WTC11 (cell line): ENCODE measurements at regions not wholly inside any gene's neighbourhood (a gene's known extent, or its start where the extent isn't known, plus 50 kb on each side); places are given as distances from the start of the nearest gene placed in this dataset.

Experiments
- CTCF ChIP-seq: fragments of 200-600 bp; IDR thresholded peaks from 2 replicates; pipeline ENCODE4 v1.8.0; 2022; ENCODE audit warnings: antibody characterized with exemption
- EMX1 ChIP-seq: fragments of 250-450 bp; sonication (Bioruptor Pico); IDR thresholded peaks from 2 replicates; pipeline ENCODE4 v1.8.0; 2021; ENCODE audit warnings: mild to moderate bottlenecking
- SMAD3 ChIP-seq: sonication (generic); formaldehyde crosslinking; IDR thresholded peaks from 2 replicates; pipeline ENCODE4 v1.8.0; 2022; ENCODE audit warnings: missing genetic modification reagents, mild to moderate bottlenecking, borderline replicate concordance
- TCF7 ChIP-seq: sonication (generic); formaldehyde crosslinking; IDR thresholded peaks from 2 replicates; pipeline ENCODE4 v1.8.0; 2022; ENCODE audit warnings: mild to moderate bottlenecking, low read depth, missing genetic modification reagents, moderate library complexity
- TF ChIP-seq, protein P1 (sequence below): sonication (generic); formaldehyde crosslinking; conservative IDR thresholded peaks from 2 replicates; pipeline ENCODE4 v1.8.1; 2022; ENCODE audit warnings: mild to moderate bottlenecking, missing genetic modification reagents

DNA sequence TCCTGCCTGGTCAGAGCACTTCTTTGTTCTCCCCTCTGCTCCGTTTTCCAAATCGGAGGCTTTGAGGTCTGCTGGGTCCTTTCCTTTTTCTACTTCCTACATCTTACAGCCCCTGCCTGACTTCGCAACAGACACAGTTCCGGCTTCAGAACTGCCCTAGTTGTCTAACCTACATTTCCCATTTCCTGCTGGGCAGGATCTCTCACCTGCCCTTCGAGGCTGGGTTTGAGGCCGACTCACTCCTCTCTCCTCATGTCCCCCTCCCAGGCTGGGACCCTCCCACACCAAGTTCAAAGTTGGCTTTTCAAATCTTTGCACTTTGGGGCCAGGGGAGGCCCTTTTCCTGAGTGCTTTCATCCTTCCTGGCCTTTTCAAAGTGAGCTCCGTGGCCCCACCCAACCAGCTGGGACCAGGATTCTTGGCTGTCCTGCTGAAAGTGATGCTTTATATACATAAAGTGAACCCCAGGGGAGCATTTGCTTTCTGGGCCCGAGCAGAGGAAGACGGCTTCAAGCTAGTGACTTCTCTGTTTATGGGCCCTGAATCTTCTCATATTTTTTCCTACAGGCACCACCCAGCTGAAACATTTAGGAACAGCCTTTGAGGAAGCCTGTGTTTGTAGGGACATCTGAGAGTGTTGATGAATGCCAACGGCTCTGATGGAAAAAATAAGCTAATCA lies 281.0 kb upstream of the CRY1 start:
- no peak for TF ChIP-seq EMX1 (CRISPR knock-in tag)
- no peak for TF ChIP-seq CTCF
- TF ChIP-seq, protein P1, sequence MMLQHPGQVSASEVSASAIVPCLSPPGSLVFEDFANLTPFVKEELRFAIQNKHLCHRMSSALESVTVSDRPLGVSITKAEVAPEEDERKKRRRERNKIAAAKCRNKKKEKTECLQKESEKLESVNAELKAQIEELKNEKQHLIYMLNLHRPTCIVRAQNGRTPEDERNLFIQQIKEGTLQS, result no peak
- no peak for TF ChIP-seq TCF7 (CRISPR knock-in tag)
- TF ChIP-seq SMAD3 (CRISPR knock-in tag), result no peak
